ENCODE measurements at regions not wholly inside any gene's neighbourhood (a gene's known extent, or its start where the extent isn't known, plus 50 kb on each side); places are given as distances from the start of the nearest gene placed in this dataset.
"Not testable (repeated sequence)": the region's sequence is repeated elsewhere in the genome, so short reads cannot be mapped to it uniquely, and the experiment has no call there.

GRCh38 chr3:25844891-25845290 lies 55.0 kb downstream of the OXSM start:
- DNase-seq (ENCODE audit: low spot score), result no peak

- DNase-seq (ENCODE audit: low spot score), result no peak
Observed at GRCh38 chr3:25846282-25846681, 56.4 kb downstream of the OXSM start.

GRCh38 chr3:25849091-25849490 lies 59.2 kb downstream of the OXSM start:
- no peak for DNase-seq (ENCODE audit: low spot score)

GRCh38 chr3:25849641-25850385 lies 59.9 kb downstream of the OXSM start:
- DNase-seq (ENCODE audit: low spot score), result no peak

- DNase-seq (ENCODE audit: low spot score), result not testable (repeated sequence)
Observed at GRCh38 chr3:25851693-25852259, 61.9 kb downstream of the OXSM start.

GRCh38 chr3:25854214-25854613 lies 64.3 kb downstream of the OXSM start:
- DNase-seq (ENCODE audit: low spot score), result no peak

- DNase-seq (ENCODE audit: low spot score), result no peak
Observed at GRCh38 chr3:25854635-25855034, 64.7 kb downstream of the OXSM start.

- DNase-seq (ENCODE audit: low spot score), result no peak
Observed at GRCh38 chr3:25855266-25855784, 65.4 kb downstream of the OXSM start.

- DNase-seq (ENCODE audit: low spot score), result peak; percentile 57
Observed at GRCh38 chr3:25856902-25857518, 67.1 kb downstream of the OXSM start.

- no peak for DNase-seq (ENCODE audit: low spot score)
Observed at GRCh38 chr3:25861566-25861965, 71.7 kb downstream of the OXSM start.

GRCh38 chr3:25863011-25863415 lies 73.1 kb downstream of the OXSM start:
- no peak for DNase-seq (ENCODE audit: low spot score)

- DNase-seq (ENCODE audit: low spot score), result no peak
Observed at GRCh38 chr3:25863416-25863959, 73.6 kb downstream of the OXSM start.

- DNase-seq (ENCODE audit: low spot score), result no peak
Observed at GRCh38 chr3:25870452-25870851, 80.6 kb downstream of the OXSM start.

GRCh38 chr3:25872200-25872877 lies 82.4 kb downstream of the OXSM start:
- DNase-seq (ENCODE audit: low spot score), result no peak

- DNase-seq (ENCODE audit: low spot score), result no peak
Observed at GRCh38 chr3:25883492-25883891, 93.6 kb downstream of the OXSM start.

- no peak for DNase-seq (ENCODE audit: low spot score)
Observed at GRCh38 chr3:25884981-25885380, 95.1 kb downstream of the OXSM start.

GRCh38 chr3:25885544-25885943 lies 95.7 kb downstream of the OXSM start:
- DNase-seq (ENCODE audit: low spot score), result no peak

GRCh38 chr3:25887907-25888306 lies 98.0 kb downstream of the OXSM start:
- DNase-seq (ENCODE audit: low spot score), result no peak

- DNase-seq (ENCODE audit: low spot score), result no peak
Observed at GRCh38 chr3:25888892-25889524, 99.1 kb downstream of the OXSM start.

- no peak for DNase-seq (ENCODE audit: low spot score)
Observed at GRCh38 chr3:25889525-25889917, 99.6 kb downstream of the OXSM start.

GRCh38 chr3:25894101-25894500 lies 104.2 kb downstream of the OXSM start:
- DNase-seq (ENCODE audit: low spot score), result no peak

- no peak for DNase-seq (ENCODE audit: low spot score)
Observed at GRCh38 chr3:25895031-25895430, 105.1 kb downstream of the OXSM start.
